NCI-H1048 (cell line): ENCODE measurements at regions not wholly inside any gene's neighbourhood (a gene's known extent, or its start where the extent isn't known, plus 50 kb on each side); places are given as distances from the start of the nearest gene placed in this dataset.

Experiments used
- DNase-seq: peaks from one replicate; lab custom pipeline; 2025; lab: John Stamatoyannopoulos, UW

DNA sequence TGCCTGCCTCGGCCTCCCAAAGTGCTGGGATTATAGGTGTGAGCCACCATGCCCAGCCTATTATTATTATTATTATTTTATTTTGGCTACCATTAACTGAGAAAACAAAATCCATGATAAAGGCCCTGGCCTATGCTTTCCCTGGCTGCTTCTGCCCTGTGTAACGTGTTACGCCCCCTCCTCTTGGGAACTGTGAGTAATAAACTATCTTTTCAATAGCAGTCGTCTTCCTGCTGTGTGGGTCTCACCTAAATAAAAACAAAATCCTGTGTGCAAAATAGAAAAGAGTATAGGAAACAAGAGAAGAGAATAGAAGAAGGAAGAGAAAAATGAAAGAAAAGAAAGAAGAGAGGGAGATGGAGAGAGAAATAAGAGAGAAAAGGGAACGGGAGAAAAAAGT is 237.0 kb downstream of the MIAT start:
- no peak for DNase-seq

DNA sequence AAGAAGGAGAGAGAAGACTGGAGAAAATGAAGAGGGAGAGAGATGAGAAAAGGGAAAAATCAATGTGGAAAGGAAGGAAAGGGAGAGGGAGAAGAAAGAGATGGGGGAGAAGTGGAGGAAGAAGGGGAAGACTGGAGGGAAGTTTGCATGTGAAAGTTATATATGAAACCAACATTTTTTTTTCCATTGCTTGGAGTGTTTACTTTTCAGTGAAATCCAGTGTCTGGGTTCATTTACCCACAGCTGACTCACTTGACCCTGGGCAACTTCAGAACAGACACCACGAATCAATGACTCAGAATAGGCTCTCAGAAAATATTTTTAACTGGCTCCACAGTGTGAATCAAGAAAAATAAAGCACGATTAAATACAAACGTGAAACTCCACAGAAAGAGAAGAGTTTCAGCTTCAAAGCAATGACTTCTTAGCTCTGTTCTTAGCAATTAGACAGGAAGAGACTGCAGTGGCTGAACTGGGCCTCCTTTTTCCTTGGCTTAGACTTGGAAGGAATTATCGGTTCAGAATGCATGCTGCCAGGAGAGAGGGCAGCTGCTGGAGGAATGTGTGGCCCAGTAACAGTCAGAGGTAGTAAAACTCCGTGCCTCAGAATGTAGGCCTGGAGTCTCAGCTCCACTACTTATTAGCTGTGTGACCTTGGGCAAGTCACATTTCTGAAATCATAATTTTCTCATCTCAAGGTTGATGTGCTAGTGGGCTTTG is 237.5 kb downstream of the MIAT start:
- no peak for DNase-seq

DNA sequence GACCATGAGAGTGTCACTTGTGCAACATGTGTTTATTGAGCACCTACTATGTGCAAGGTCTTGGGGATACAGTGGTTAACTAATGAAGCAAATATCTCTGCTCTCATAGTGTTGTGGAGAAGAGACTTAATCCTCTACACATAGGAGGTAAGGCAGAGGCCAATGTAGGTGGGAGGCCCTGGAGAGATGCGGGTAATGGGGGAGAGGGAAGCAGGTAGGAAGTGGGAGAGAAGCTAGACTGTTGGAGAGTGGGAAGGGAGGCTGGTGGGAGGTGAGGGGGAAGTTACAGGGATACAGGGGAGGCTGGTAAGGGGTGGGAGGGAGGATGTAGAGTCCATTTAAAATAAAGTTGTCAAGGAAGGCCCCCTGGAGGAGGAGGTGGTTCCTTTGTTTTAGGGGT is 240.0 kb downstream of the MIAT start:
- DNase-seq, result no peak

DNA sequence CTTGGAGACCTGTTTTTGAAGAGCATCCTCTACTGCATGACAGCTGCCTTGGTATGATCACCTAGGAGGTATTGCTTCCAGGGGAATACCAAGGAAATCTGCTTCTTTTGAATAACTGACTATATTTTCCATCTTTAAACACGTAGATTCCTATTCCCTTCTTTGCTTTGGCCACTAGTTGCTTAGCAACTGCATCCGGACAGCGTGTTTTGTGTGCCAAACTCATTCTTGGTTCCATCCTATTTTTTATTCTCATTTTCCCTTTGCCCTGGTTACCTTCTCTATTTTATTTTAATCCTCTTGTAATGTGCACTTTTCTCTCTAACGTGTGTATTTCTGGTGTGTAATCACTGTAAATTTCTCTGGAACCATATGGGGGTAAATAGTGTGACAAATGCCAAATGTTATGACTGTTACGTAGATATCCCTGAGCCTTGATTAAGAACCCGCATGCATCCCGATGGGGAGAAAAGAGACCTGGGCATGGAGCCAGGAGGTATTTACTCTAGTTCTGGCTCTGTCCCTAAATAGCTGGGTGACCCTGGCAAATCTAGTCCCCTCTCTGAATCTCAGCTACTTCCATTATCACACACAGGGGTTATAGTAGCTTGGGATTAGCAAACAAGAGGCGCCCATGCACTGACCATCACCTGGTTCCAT is 241.7 kb downstream of the MIAT start:
- no peak for DNase-seq

GRCh38 chr22:26900787-26901186 is 243.4 kb downstream of the MIAT start:
- no peak for DNase-seq

- DNase-seq, result no peak
Observed at GRCh38 chr22:26901198-26901816, 243.9 kb downstream of the MIAT start.

DNA sequence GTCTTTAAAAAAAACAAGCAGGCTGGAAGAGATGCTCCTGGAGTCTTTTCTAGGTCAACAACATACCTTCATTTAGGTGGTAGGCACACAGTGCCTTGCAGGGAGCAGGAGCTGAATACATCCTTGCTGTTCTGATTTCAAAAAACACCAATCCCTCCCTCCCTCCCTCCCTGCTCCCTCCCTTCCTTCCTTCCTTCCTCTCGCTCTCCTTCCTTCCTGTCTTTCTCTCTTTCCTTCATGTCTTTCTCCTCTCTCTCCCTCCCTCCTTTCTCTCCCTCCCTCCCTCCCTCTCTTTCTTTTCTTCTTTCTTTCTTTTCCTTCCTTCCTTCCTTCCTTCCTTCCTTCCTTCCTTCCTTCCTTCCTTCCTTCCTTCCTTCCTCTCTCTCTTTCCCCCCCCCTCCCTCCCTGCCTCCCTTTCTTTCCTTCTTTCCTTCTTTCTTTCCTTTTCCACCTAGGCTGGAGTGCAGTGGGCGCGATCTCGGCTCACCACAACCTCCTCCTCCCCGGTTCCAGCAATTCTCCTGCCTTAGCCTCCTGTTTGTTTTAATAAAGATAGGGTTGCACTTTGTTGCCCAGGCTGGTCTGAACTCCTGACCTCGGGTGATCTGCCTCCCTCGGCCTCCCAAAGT is 245.1 kb downstream of the MIAT start:
- no peak for DNase-seq

- peak; percentile 95 for DNase-seq
Observed at GRCh38 chr22:26903030-26903856, 245.9 kb downstream of the MIAT start.

DNA sequence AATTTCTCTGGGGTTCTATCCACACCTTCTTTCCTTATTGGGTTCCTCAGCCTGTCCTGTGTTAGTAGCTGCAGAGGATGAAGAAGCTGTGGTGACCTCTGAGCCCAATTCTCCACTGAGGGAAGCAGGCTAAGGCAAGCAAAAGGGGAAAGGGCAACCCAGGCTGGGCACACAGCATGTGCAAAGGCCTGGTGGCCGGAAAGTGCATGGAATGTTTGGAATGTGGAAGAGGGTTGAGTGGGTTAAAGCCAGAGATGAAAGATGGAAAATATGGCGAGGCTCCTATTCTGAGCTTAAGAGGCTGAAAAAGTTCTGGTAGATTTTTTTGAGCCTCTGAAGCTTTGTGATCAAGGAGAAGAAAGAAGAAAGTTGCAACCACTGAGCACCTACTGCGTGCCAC is 247.1 kb downstream of the MIAT start:
- no peak for DNase-seq

- DNase-seq, result no peak
Observed at GRCh38 chr22:26905076-26905475, 247.7 kb downstream of the MIAT start.

GRCh38 chr22:26905640-26906039 is 248.3 kb downstream of the MIAT start:
- no peak for DNase-seq

- no peak for DNase-seq
Observed at GRCh38 chr22:26906464-26906863, 249.1 kb downstream of the MIAT start.

DNA sequence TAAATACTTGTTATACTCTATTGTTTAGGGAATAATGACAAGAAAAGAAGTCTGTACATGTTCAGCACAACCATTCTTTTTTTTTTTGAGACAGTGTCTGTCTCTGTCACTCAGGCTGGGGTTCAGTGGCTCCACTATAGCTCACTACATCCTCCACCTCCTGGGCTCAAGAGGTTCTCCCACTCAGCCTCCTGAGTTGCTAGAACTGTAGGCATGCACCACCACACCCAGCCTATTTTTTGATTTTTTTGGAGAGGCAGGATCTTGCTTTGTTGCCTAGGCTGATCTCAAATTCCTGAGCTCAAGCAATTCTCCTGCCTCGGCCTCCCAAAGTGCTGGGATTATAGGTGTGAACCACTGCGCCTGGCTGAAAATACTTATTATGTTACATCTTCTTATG is 250.0 kb downstream of the MIAT start:
- no peak for DNase-seq

DNA sequence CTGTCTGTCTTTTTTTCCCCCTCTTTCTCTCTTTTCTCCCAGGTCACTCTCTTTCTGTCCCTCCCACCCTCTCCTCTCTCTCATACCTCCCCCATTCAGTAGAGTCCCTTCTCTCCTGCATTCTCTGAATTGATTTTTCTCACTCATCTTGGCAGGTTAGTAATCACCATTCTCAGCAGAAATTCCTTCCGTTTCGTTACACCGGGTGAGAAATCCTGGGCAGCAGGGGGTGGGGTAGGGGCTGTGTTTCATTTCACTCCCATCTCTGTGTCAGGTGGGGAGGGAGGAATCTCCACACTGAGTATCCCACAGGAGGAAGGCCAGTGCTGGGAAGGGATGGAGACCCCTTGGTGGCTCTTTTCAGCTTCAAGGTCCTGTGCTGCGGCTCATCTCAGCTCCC is 253.5 kb downstream of the MIAT start:
- DNase-seq, result no peak

- DNase-seq, result no peak
Observed at GRCh38 chr22:26912655-26913345, 255.4 kb downstream of the MIAT start.

- no peak for DNase-seq
Observed at GRCh38 chr22:26914519-26915185, 257.3 kb downstream of the MIAT start.

GRCh38 chr22:26916236-26916635 is 258.8 kb downstream of the MIAT start:
- DNase-seq, result no peak

DNA sequence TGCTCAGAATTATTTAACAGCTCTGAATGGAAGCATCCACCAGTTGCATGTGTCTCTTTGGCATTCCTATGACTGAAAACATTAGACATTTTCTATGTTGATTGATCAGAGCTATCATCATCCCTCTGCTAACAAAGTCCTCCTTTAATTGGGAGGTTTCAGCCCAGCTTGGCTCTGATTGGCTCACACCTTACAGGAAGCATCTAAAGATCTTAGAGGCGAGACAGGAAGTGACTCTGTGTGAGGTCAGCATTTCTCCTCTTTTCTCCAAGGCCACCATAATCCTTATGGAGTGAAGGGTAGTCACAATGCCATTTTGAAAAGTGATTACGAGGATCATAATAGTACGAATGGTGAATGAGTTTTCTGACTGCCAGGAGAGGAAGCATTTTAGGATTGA is 260.8 kb downstream of the MIAT start:
- no peak for DNase-seq

DNA sequence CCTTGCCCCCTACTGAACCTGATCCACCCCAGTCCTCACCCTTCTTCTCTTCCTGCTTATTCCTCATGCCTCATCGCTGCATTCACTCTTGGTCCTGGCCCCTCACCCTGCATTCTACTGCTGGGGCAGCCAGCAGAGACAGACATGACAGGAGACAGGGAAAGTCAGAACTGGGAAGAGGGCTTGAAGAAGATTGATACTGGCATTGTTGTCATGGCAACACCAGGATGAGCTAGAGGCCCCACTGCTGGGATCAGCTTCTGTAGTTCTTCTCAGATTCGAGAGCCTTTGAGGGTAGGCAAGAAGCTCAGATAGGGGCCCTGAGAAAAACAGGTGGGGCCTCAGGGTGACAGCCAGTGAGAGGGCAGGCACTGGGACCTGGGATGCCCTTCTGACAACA is 264.3 kb downstream of the MIAT start:
- DNase-seq, result no peak

DNA sequence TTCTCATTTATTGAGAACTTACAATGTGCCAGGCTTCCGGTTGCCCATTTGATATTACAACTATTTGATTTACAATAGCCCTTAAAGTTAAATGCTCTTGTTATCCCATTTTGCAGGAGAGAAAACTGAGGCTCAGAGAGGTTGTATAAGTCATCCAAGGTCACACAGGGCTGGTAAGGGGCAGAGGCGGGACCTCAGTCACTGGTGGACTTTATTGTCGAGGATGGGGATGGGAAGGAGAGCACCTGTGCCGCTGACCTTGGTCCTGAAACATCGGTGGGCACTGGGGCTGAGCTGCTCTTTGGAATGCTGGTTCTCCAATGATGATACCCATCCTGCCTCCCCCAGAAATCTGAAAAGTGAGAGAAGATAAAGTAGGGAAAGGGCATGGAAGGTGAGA is 265.4 kb downstream of the MIAT start:
- DNase-seq, result no peak

DNA sequence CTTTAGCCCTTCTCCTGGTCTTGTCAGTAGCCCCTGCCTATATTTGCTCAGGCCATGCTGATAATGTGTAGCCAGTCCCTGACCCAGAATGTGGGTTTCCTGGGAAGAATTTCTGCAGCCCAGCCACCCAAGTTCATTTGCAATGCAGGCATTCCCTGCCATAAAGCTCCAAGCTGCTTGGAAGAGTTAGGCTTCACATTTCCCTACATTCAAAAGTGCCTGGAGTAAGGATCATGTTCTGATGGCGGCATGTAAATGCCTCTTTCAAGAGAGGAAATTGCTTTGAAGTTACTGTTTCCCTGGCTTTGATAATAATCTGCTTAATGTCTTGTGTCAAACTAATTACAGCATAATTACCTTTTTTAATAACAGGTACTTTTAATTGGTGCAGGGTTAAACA is 266.1 kb downstream of the MIAT start:
- DNase-seq, result no peak
